GM21515 (cell line): ENCODE measurements at regions not wholly inside any gene's neighbourhood (a gene's known extent, or its start where the extent isn't known, plus 50 kb on each side); places are given as distances from the start of the nearest gene placed in this dataset.

ENCODE experiments used
- ATAC-seq: cut with Tn5 transposase; IDR thresholded peaks from one replicate; pipeline ENCODE4 v1.9.1; 2021; ENCODE audit not compliant: unreplicated experiment

- no peak for ATAC-seq
Observed at GRCh38 chr13:30151388-30151787, 156.0 kb downstream of the KATNAL1 start.

- no peak for ATAC-seq
Observed at GRCh38 chr13:30149248-30149647, 158.1 kb downstream of the KATNAL1 start.

- ATAC-seq: no peak
Observed at GRCh38 chr13:30148786-30149185, 158.6 kb downstream of the KATNAL1 start.

DNA sequence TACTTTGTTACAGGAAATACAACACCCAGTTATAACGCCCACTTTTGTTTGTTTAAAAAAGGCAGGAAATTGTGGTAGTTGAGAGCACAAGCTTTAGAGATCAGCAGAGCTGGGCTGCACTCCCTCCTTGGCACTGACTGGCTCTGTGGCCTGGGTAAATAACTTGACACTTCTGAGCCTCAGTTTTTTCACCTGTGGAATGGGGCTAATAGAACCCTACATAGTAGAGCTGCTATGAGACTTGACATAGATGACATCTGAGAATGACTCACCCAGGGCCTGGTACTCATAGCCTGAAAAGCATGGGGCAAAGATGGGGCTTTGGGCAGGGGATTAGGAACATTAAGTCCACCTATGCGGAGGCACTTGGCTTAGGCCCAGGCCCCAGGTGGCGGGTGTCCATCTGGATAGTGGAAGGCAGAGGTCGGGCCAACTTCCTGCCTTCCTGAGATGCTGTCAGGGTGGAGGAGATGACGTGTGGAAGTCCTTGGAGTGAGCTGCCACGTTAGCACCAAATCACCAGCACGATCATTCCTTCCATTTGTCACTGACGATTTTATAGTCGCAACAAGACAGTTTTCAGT is 159.1 kb downstream of the KATNAL1 start:
- ATAC-seq: no peak

- ATAC-seq: no peak
Observed at GRCh38 chr13:30147421-30147820, 159.9 kb downstream of the KATNAL1 start.

- no peak for ATAC-seq
Observed at GRCh38 chr13:30147015-30147414, 160.3 kb downstream of the KATNAL1 start.

- peak; percentile 61 for ATAC-seq
Observed at GRCh38 chr13:30145709-30146367, 161.5 kb downstream of the KATNAL1 start.

- ATAC-seq: no peak
Observed at GRCh38 chr13:30143666-30144400, 163.5 kb downstream of the KATNAL1 start.

DNA sequence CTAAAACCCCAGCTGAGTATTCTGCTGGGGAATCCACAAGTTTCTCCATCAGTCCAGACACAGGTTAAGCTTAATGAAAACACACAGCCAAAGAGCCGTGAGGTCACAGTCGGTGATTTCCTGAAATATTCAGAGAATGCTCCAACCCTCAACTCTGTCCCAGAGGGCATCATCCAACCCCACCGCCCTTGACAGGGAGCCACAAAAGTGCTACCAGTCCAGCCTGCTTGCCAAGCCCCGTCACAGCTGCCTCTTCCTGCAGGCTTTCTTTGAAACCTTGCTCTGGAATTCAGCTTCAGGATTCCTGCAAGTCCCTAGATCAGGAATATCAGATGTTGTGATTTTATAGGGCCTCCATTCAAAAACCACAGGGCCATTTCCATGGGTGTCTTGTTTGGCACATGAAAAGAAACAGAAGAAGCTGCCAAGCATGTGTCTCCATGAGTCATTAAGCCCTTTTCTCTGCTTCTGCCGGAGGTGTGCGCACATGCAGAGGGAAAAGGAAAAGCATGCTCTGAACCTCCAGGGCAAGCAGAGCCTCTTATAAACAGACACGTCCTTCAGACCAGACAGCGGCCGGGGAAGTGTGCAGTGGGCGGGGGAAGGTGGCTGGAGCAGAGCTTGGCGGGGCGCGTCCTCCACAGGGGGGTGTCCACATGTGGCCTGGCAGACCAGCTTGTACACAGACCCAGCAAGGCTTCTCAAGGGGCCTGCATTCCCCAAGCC is 164.7 kb downstream of the KATNAL1 start:
- no peak for ATAC-seq

DNA sequence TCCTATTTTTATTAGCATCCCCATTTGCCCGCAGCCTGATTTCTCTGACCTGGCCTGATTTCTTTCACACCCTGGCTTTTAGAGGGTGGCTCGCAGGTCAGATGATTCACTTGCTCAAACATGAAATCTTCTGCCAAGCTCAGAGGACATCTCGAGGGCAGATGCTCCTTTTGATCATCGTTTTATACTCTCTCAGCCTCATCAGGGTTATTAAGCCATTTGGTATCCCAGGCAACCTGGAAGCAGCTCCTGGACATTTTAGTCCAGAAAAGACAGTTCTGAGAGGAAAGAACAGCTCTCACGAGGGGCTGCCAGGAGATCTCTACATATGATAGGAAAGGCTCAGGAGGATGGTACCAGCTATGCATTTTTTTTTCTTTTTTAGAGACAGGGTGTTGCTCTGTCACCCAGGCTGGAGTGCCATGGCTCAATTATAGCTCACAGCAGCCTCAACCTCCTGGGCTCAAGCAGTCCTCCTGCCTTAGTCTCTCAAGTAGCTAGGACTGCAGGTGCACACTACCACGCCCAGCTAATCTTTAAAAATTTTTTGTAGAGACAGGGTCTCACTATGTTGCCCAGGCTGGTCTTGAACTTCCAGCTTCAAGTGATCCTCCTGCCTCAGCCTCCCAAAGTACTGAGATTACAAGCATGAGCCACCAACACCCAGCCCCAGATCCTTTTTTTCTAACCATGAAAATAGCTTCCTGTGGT is 165.4 kb downstream of the KATNAL1 start:
- no peak for ATAC-seq

- no peak for ATAC-seq
Observed at GRCh38 chr13:30140973-30141372, 166.4 kb downstream of the KATNAL1 start.

DNA sequence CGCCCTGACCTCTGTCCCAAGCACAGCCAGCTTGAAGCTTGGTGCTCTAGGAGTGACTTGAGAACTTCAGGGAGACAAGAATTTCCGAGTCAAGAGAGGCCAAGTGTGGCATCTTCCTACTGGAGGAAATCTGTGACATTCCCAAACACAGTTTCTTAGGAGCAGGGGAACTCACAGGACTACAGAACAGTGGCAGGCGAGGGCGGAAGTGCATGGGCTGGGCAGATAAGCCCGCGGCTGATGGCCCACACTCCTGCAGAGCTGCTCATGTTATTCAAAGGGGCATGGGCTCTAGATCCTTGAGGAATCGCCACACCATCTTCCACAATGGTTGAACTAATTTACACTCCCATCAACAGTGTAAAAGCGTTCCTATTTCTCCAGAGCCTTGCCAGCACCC is 168.8 kb downstream of the KATNAL1 start:
- no peak for ATAC-seq

DNA sequence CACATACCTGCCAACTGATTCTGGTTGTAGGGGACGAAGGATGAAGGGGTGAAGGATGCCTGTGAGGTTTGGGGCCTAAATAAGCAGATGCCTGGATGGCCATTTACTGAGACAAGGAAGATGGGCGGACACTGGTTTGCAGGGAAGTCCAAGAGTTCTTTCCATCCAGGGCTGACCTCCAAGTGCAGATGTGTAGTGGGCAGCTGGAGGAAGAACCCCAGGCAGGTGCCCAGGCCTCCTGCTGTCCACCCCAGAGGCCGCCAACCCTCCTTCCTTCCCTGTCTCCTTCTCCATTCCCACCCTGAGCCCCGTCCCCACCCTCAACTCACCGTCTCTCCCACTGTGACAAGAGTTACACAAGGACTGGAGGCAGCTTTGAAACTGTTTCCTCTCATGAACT is 171.5 kb downstream of the KATNAL1 start:
- no peak for ATAC-seq

GRCh38 chr13:30135351-30135750 is 172.0 kb downstream of the KATNAL1 start:
- no peak for ATAC-seq

DNA sequence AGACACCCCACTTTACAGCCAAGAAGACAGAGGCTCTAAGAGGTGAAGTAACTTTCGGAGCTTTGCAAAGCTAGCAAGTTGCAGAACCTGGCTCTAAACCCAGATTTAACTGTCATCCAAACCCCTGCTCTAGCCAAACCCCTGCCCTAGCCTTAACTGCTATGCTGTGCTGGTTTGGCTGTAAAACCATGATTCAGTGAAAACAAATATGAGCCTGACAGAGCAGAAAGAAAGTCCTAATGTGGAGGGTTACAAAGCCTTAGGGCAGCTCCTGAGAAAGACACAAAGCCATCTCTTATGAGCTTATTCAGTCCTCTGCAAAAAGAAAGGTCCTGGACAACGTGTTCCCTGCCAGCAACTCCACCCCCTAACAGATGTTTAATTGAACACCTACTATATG is 172.8 kb downstream of the KATNAL1 start:
- no peak for ATAC-seq

GRCh38 chr13:30133996-30134395 is 173.4 kb downstream of the KATNAL1 start:
- ATAC-seq: no peak

- no peak for ATAC-seq
Observed at GRCh38 chr13:30133554-30133912, 173.8 kb downstream of the KATNAL1 start.

GRCh38 chr13:30132623-30133553 is 174.5 kb downstream of the KATNAL1 start:
- ATAC-seq: peak; percentile 89

GRCh38 chr13:30129411-30129810 is 177.9 kb downstream of the KATNAL1 start:
- no peak for ATAC-seq

DNA sequence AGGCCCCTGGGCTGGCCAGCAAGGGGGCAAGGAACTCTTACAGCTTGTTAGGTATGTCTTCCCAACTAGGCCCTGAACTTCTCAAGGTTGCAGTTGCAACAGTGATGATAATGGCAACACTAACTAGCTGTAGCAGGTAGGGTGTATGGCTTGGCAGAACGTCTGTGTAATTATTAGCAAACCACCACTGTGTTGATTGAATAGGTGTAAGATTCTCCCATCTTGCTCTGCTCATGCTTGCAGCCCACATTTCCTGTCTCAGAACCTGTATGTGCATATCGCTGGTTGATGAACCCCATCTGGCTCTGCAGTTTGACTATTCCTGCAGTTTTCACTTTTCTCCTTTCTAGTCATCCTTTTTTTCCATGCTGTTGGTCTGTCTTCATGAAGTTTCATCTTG is 178.8 kb downstream of the KATNAL1 start:
- no peak for ATAC-seq
